ENCODE measurements at regions not wholly inside any gene's neighbourhood (a gene's known extent, or its start where the extent isn't known, plus 50 kb on each side); places are given as distances from the start of the nearest gene placed in this dataset.

DNA sequence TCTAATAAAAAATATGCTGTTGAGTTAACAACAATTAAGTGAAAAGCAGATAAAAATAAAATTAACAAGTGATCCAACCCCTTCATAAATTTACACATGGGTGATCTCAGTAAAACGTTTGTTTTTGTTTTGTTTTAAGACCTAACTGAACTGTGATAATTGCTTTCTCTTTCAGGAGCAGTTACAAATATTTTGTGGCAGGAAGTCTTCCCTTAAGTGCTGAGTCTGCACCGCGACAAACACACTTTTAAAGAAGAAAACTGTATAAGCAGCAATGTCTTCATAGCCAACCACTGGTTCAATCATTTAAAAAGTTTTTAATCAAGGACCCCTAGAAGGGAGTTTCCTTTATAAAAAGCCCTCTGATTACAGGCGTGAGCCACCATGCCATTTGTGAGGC, 53.7 kb upstream of the NFKB1 start:
- no peak for TF ChIP-seq POLR2A (IDR thresholded peaks at IDR 0.05; ENCODE audit: low read depth, low read length)
- no peak for TF ChIP-seq POLR2AphosphoS5 (IDR thresholded peaks at IDR 0.05; ENCODE audit: low read depth, low read length)
- TF ChIP-seq TAF1 (IDR thresholded peaks at IDR 0.05; ENCODE audit: low read depth, low read length), result no peak
- no peak for TF ChIP-seq SPI1 (IDR thresholded peaks at IDR 0.05; ENCODE audit: low read depth, low read length)
